ENCODE measurements at regions not wholly inside any gene's neighbourhood (a gene's known extent, or its start where the extent isn't known, plus 50 kb on each side); places are given as distances from the start of the nearest gene placed in this dataset.

DNA sequence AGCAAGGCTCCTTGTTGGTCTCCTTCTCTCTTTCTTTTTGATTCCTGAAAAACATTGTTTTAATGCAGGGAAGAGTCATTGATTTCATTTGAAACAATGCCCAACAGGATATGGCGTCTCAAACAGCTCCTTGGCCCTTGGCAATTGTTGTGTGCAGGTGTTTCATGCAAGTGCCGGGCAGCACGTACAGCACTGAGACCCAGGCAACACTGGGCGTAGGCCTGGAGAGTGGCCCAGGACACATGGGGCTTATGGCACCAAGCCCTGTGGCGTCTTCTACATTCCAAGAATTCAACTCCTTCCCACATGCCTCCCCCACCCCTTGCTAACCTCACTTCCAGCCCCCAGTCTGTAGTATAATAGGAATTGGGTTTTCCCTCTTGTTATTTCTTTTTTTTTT is 230.4 kb downstream of the SPTSSA start:
- TF ChIP-seq GATA2 (IDR thresholded peaks at IDR 0.05; ENCODE audit: low read depth, low read length) (no peak), GATA3 (IDR thresholded peaks at IDR 0.05; ENCODE audit: low read depth, low read length) (no peak)

DNA sequence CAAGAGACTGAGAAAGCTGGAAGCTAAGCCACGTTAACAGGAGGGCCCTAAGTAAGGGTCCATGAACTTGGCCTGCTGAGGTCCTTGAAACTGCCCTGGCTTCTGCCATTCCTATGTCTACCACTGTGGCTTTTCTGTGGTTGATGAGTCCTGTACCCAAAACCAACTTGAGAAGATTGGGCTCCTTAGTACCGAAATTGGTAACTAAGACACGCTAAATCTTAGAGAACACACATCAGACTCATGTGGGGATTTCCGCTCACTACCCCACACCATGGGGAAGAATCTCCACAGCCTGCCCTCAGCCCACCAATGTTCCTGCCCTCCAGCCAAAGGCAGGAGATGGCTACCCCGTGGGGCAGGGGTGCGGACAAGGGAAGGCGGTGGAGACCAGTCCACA is 232.9 kb downstream of the SPTSSA start:
- TF ChIP-seq GATA3 (IDR thresholded peaks at IDR 0.05; ENCODE audit: low read depth, low read length) (no peak), GATA2 (IDR thresholded peaks at IDR 0.05; ENCODE audit: low read depth, low read length) (no peak)

DNA sequence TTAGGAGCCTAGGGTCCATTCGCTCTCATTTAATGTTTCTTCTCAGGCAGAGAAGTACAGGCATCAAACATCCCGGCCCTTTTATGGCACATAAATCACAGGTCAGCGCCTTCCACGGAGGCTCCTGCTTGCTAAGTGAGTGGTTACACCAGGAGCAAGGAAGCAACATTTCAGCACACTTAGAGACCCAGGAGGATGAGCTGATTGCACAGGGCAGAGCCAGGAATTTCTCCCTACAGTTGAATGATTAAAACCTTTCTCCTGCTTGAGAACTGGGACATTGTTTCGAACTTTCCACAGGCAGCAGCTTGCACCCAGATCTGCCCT is 233.4 kb downstream of the SPTSSA start:
- TF ChIP-seq GATA3 (IDR thresholded peaks at IDR 0.05; ENCODE audit: low read depth, low read length) = no peak
- no peak for TF ChIP-seq GATA2 (IDR thresholded peaks at IDR 0.05; ENCODE audit: low read depth, low read length)

DNA sequence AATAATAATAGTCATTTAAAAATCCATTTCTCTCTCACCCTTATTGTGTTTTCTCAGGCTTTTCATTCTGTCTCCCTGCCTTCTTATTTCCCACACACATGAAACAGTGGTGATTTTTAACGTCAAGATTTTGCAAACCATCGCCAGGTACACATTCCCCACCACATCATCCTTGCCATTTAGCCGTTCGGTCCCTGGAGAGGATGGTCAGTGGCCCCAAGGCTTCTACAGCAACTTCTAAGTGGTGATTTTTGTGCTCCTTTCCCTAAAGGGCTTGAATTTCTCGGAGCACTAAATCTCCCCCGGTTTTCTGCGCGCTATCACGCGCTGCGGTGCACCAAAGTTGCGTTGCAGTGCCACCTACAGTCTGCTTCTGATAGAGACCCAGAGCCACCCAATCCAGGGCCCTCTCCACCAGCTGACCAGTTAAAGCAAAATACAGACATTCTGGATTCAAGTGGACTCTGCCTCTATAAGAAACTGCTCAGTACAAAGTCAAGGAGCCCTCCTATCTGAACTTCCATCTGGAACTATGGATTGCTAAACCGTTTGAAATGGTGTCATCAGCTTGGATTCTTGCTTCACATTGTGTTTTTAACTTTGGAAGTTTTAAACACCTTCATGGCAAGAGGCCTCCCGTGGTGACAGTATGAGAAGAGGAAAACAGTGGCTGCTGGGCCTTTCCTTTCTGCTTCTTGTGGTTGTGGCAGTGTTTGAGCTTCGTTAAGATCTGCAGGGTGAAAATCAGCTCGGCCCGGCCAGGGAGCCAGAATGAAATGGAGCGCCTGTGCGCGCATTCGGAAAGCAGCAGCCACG is 234.0 kb downstream of the SPTSSA start:
- TF ChIP-seq GATA3 (IDR thresholded peaks at IDR 0.05; ENCODE audit: low read depth, low read length) = no peak
- no peak for TF ChIP-seq GATA2 (IDR thresholded peaks at IDR 0.05; ENCODE audit: low read depth, low read length)

DNA sequence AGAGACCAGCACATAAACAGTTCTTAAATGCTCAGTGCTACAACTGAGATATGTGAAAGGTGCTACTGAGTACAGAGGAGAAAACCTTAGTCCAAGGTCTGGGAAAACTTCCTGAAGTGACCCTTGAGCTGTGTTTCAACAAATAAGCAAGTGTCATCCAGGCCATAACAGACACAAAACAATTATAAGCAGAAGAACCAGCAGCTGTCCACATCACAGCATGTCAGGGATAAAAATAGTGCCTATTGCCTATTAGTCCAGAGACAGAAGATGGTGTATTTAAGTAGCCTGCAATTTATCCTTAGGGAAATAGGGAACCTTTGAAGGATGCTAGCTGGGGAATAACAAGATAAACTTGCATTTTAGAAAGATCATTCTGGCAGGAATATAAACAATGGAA is 237.8 kb downstream of the SPTSSA start:
- no peak for TF ChIP-seq GATA3 (IDR thresholded peaks at IDR 0.05; ENCODE audit: low read depth, low read length)
- TF ChIP-seq GATA2 (IDR thresholded peaks at IDR 0.05; ENCODE audit: low read depth, low read length) = no peak

DNA sequence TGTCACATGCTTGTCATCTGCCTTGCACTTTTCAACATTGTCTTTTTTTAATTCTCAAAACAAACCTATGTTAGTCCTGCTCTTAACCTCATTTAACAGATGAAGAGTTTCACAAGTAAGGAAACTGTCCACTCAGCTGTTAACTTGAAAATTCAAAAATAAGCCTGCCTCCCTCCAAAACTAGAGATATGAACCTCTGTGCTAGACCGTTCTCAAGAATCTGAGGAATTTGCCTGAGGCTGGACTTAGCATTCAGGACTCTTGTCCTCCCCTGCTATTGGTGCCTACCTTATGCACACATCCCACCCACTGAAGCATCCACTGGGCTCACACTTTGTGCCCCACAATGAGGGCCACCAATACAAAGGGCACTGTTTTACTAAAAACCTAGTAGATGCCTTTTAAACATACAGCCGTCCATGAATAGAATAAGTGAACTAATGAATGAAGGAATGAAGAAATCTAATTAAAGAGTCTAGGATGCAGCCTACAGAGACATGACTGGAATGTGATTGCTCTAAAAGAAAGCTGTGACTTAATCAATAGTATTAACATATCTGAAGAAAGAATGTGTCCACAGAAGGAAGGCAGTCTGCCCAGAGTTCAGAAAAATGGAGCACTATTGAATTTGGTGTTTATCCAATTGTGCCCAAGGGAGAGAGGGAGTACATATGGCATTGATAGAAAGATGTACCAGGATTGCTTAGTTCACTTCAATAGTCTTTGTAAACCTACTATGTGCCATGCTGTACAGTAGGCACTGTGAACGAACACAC is 238.5 kb downstream of the SPTSSA start:
- no peak for TF ChIP-seq GATA3 (IDR thresholded peaks at IDR 0.05; ENCODE audit: low read depth, low read length)
- no peak for TF ChIP-seq GATA2 (IDR thresholded peaks at IDR 0.05; ENCODE audit: low read depth, low read length)

DNA sequence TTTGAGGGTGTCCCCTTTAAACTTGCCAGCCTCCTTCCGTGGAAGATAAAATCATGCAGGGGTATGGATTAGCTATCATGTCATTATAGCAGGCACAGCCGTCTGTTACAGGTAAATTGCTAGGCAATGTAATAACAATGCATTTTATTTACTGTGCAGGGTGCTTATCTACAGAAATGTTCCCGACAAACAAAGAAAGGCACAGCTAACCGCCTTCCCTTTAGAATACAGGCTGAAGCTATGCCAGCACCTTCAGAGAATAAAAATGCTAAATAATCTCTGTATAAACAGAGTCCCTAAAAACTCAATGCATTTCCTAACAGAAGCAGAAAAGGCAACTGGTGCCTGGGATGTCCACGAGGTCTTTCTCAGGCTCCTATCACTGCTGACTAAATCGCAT is 239.2 kb downstream of the SPTSSA start:
- TF ChIP-seq GATA2 (IDR thresholded peaks at IDR 0.05; ENCODE audit: low read depth, low read length) (no peak), GATA3 (IDR thresholded peaks at IDR 0.05; ENCODE audit: low read depth, low read length) (no peak)

DNA sequence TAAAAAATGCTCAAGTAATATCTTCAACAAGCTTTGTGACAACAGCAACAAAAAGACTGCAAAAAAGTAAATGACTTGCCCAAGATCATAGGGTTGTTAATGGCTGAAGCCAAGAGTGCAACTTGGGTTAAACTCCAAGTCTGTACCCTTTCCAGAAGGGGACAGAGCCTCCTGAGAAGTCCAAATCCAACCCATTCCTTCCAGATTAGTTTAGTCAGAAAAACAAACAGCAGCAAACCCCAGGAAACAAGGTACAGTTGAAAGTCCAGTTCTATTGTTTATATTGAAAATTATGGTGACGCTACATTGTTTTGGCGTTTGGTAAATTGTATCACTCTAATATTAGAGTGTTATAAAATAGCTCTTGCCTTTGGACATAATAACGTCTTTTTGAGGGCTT is 239.9 kb downstream of the SPTSSA start:
- TF ChIP-seq GATA3 (IDR thresholded peaks at IDR 0.05; ENCODE audit: low read depth, low read length) (no peak), GATA2 (IDR thresholded peaks at IDR 0.05; ENCODE audit: low read depth, low read length) (no peak)

DNA sequence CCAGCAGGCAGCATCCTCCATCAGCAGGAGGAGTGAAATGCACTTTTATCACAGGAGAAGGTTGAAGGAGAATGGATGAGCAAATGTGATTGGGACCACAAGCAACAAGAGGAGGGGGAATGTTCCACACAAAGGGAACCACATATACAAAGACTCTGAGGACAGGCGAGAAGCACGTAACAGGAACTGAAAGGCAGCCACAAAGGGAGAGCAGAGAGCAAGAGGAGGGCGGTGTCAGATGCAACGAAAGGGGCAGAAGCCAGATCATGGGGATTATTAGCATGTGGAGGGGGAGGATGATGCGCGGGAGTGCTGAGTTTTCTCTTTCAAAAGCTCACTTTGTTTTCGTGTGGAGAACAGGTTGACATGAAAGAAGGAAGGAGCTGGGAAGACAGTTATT is 241.1 kb downstream of the SPTSSA start:
- TF ChIP-seq GATA3 (IDR thresholded peaks at IDR 0.05; ENCODE audit: low read depth, low read length) (no peak), GATA2 (IDR thresholded peaks at IDR 0.05; ENCODE audit: low read depth, low read length) (no peak)

DNA sequence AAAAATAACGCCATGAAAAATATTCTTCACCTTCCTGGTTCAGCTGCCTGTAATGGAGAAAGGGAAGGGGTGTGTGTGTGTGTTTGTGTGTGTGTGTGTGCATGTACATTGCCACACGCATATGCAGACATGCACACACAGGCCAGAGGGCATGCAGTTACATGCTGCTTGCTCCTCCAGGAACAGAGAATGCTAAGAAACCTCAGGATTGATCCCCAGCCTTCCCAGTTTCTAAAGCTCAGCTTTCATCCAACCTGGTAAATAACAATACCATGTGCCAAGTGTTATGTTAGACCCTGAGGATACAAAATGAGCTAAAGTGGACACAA is 241.7 kb downstream of the SPTSSA start:
- no peak for TF ChIP-seq GATA3 (IDR thresholded peaks at IDR 0.05; ENCODE audit: low read depth, low read length)
- no peak for TF ChIP-seq GATA2 (IDR thresholded peaks at IDR 0.05; ENCODE audit: low read depth, low read length)

DNA sequence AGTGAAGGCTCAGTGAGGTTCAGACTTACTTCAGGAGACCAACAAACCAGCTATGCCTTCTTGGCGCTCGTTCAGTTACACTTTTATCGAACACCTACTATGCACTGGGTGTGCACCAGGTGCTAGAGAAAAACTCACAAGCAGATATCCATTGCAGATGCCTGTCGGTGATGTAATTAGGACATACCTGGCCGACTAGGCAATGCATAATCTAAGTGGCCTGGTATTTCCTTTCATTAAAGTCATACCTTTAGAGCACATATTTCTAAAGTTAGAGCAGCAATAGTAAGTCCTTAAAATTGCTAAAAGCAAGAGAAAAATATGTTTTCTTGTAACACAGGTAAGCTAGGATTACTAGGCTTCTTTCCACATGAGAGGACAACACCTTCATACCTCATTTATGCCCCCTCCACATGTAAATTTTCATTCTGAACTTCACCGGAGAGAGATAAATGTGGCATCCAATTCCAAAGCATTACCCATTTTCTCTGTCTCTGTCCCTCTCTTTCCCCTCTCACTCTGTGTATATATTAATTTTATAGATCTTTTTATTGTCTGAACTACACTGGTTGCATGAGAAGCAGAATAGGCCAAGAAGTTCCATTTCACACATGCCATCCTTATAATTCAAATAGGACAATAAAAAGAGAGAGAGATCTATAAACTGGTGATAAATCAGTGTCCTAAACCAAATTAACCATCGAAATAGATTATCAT is 242.2 kb downstream of the SPTSSA start:
- TF ChIP-seq GATA3 (IDR thresholded peaks at IDR 0.05; ENCODE audit: low read depth, low read length) = no peak
- no peak for TF ChIP-seq GATA2 (IDR thresholded peaks at IDR 0.05; ENCODE audit: low read depth, low read length)

DNA sequence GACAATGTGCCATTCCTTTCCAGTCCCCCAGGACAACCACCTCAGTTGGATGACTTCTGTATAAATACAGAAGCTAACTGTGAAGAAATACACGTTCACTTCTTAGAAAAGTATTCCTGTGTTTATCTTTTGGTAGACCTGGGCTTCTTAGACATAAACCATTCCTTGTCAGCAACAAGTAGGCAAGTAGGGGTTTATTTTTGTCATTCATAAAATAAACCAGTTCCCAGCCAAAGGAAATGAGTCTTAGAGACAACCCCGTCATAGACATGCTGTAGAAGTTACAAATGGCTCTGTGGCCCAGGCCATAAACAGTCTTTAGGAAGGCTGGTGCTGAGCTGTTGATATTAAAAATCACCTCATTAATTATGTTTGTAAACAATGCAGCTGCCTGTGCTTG is 243.2 kb downstream of the SPTSSA start:
- no peak for TF ChIP-seq GATA3 (IDR thresholded peaks at IDR 0.05; ENCODE audit: low read depth, low read length)
- TF ChIP-seq GATA2 (IDR thresholded peaks at IDR 0.05; ENCODE audit: low read depth, low read length) = no peak

DNA sequence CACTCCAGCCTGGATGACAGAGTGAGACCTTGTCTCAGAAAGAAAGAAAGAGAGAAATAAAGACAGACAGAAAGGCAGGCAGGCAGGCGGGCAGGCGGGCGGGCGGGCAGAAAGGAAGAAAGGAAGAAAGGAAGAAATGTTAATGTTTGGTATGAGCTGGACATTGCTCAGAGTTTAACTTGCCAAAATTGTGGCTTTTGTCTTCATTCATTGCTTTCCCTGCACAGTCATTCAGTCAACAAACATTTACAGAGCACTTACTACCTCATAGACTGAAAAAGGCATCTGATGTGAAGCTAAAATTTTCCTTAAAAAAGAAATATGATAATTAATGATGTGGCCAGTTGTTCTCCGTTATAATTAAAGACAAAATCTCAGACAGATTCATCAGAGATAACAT is 247.1 kb downstream of the SPTSSA start:
- TF ChIP-seq GATA2 (IDR thresholded peaks at IDR 0.05; ENCODE audit: low read depth, low read length) = no peak
- TF ChIP-seq GATA3 (IDR thresholded peaks at IDR 0.05; ENCODE audit: low read depth, low read length) = no peak

DNA sequence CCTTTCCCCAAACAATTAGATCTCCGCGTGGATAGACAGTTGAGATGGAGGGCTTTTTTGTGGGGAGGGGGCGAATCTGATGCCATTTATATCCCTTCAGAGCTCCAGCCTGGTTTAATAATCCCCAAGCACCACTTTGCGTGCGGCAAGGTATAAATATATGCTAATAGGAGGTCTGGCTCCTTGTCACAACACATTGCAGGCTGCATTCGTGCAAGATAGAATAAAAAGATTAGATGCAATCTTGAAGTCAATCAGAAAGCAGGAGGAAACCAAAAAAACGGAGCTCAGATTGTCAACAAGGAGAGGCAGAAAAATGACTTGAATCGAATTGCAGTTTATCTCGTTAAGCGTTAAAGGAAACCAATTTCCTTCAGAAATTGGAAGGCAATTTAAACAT is 248.7 kb downstream of the SPTSSA start:
- TF ChIP-seq GATA2 (IDR thresholded peaks at IDR 0.05; ENCODE audit: low read depth, low read length) = peak; percentile 52
- no peak for TF ChIP-seq GATA3 (IDR thresholded peaks at IDR 0.05; ENCODE audit: low read depth, low read length)

Data from SH-SY5Y (cell line).